Colonic mucosa (tissue), 4 donors: ENCODE measurements at regions not wholly inside any gene's neighbourhood (a gene's known extent, or its start where the extent isn't known, plus 50 kb on each side); places are given as distances from the start of the nearest gene placed in this dataset.
"Not testable (repeated sequence)": the region's sequence is repeated elsewhere in the genome, so short reads cannot be mapped to it uniquely, and the experiment has no call there.

Experiments used
- DNase-seq: peaks from one replicate; pipeline ENCODE4 v3.0.0-alpha.2; 2020
- H3K27ac ChIP-seq: fragments of 200-600 bp; one replicate; pipeline ENCODE4 v1.8.0; 2021
- H3K27me3 ChIP-seq: fragments of 200-600 bp; one replicate; pipeline ENCODE4 v1.8.0; 2021
- H3K36me3 ChIP-seq: fragments of 200-600 bp; one replicate; pipeline ENCODE4 v1.8.0; 2021
- H3K4me1 ChIP-seq: fragments of 200-600 bp; one replicate; pipeline ENCODE4 v1.8.0; 2021; ENCODE audit warnings: mild to moderate bottlenecking
- H3K4me3 ChIP-seq: fragments of 200-600 bp; one replicate; pipeline ENCODE4 v1.8.0; 2021
- H3K9ac ChIP-seq, 2 donors: one replicate each; pipeline ENCODE4 v1.7.0; 2013; ENCODE audit warnings: control low read depth in 2 of 2, low read depth in 2 of 2, low read length in 2 of 2
- H3K9me3 ChIP-seq: fragments of 200-600 bp; one replicate; pipeline ENCODE4 v1.8.0; 2021
- CTCF ChIP-seq: fragments of 200-600 bp; IDR thresholded peaks from one replicate; pipeline ENCODE4 v1.8.0; 2022; ENCODE audit warnings: antibody characterized with exemption, mild to moderate bottlenecking
- intact Hi-C: fragments of 100-400 bp; cut with DNase I; formaldehyde crosslinking; loops from one replicate; pipeline ENCODE4 v1.14.1; 2022
- donor health status: healthy.
- donor health status: DM: no; HTN: no; CAD: no.
- donor health status: DM: no; HTN: no; CAD: no.

GRCh38 chr11:34783816-34784317, 132.3 kb downstream of the APIP start:
- H3K4me1 ChIP-seq, result no peaks in the 10 kb centered on the region
- intact Hi-C loops, result no loop called here
- no peak for DNase-seq
- H3K4me3 ChIP-seq, result no peak overlapping the region
- no peak overlapping the region for H3K9ac ChIP-seq
- no peak overlapping the region for H3K27ac ChIP-seq
- no peaks in the 10 kb centered on the region for H3K9me3 ChIP-seq
- H3K36me3 ChIP-seq, result no peaks in the 10 kb centered on the region
- H3K27me3 ChIP-seq, result no peaks in the 10 kb centered on the region
- TF ChIP-seq CTCF, result no peak

GRCh38 chr11:34781826-34782225, 134.4 kb downstream of the APIP start:
- intact Hi-C loops, H3K27ac ChIP-seq, DNase-seq, H3K9ac ChIP-seq, H3K36me3 ChIP-seq, H3K4me3 ChIP-seq, H3K4me1 ChIP-seq, H3K9me3 ChIP-seq, H3K27me3 ChIP-seq: not testable (repeated sequence)

GRCh38 chr11:34775417-34775888, 140.7 kb downstream of the APIP start:
- Histone ChIP-seq H3K27ac (no peak overlapping the region), H3K9me3 (no peaks in the 10 kb centered on the region), H3K4me3 (no peak overlapping the region), H3K36me3 (no peaks in the 10 kb centered on the region), H3K9ac (no peak overlapping the region), H3K27me3 (no peaks in the 10 kb centered on the region), H3K4me1 (no peaks in the 10 kb centered on the region)
- intact Hi-C loops, result no loop called here
- TF ChIP-seq CTCF, result no peak
- DNase-seq, result no peak

- no peak for DNase-seq
- no peak overlapping the region for H3K9ac ChIP-seq
- intact Hi-C loops, result no loop called here
- no peak for TF ChIP-seq CTCF
- no peaks in the 10 kb centered on the region for H3K36me3 ChIP-seq
- no peaks in the 10 kb centered on the region for H3K4me1 ChIP-seq
- no peaks in the 10 kb centered on the region for H3K27me3 ChIP-seq
- H3K27ac ChIP-seq, result no peak overlapping the region
- H3K9me3 ChIP-seq, result no peaks in the 10 kb centered on the region
- no peak overlapping the region for H3K4me3 ChIP-seq
Measured at GRCh38 chr11:34774604-34775003, 141.6 kb downstream of the APIP start.

GRCh38 chr11:34773826-34774225, 142.4 kb downstream of the APIP start:
- intact Hi-C loops, result no loop called here
- no peaks in the 10 kb centered on the region for H3K36me3 ChIP-seq
- no peaks in the 10 kb centered on the region for H3K4me1 ChIP-seq
- TF ChIP-seq CTCF, result no peak
- no peak overlapping the region for H3K4me3 ChIP-seq
- no peaks in the 10 kb centered on the region for H3K27me3 ChIP-seq
- H3K9ac ChIP-seq, result no peak overlapping the region
- no peak for DNase-seq
- no peak overlapping the region for H3K27ac ChIP-seq
- no peaks in the 10 kb centered on the region for H3K9me3 ChIP-seq

- no peak for TF ChIP-seq CTCF
- Histone ChIP-seq H3K27me3 (no peaks in the 10 kb centered on the region), H3K27ac (no peak overlapping the region), H3K4me1 (no peaks in the 10 kb centered on the region), H3K36me3 (no peaks in the 10 kb centered on the region), H3K9me3 (no peaks in the 10 kb centered on the region), H3K4me3 (no peak overlapping the region), H3K9ac (no peak overlapping the region)
- no peak for DNase-seq
- intact Hi-C loops, result no loop called here
Measured at GRCh38 chr11:34773211-34773610, 143.0 kb downstream of the APIP start.
